ENCODE measurements at regions not wholly inside any gene's neighbourhood (a gene's known extent, or its start where the extent isn't known, plus 50 kb on each side); places are given as distances from the start of the nearest gene placed in this dataset.
"Not testable (repeated sequence)": the region's sequence is repeated elsewhere in the genome, so short reads cannot be mapped to it uniquely, and the experiment has no call there.

DNA sequence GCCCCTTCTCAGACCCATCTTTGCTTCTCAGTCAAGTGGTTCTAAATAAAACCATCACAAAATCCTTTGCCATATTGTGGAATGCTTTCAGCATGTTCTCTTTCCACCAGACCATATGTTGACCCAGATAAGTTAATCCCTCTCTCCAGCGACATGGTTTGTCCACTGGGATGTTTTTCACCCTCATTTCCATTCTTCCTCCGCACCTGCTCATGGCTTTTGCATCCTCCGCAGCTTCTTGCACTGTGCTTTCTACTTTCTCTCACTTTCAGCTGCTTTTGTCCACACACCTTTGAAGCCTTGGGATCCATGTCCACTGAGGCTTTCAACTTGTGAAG is 52.3 kb upstream of the WAC start (continued):
- no peak for TF ChIP-seq SOX13 (IDR thresholded peaks at IDR 0.05)
- no peak for TF ChIP-seq SOX13 (CRISPR knock-in tag; conservative IDR thresholded peaks at IDR 0.05 in 1 of 2, IDR thresholded peaks at IDR 0.05 in 1 of 2)
- TF ChIP-seq, protein P1, sequence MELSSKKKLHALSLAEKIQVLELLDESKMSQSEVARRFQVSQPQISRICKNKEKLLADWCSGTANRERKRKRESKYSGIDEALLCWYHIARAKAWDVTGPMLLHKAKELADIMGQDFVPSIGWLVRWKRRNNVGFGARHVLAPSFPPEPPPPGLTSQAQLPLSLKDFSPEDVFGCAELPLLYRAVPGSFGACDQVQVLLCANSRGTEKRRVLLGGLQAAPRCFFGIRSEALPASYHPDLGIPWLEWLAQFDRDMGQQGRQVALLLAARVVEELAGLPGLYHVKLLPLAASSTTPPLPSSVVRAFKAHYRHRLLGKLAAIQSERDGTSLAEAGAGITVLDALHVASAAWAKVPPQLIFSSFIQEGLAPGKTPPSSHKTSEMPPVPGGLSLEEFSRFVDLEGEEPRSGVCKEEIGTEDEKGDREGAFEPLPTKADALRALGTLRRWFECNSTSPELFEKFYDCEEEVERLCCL (CRISPR knock-in tag; IDR thresholded peaks at IDR 0.05; ENCODE audit: borderline replicate concordance) = no peak
- TF ChIP-seq ZNF441 (CRISPR knock-in tag; IDR thresholded peaks at IDR 0.05; ENCODE audit: borderline replicate concordance) = no peak
- TF ChIP-seq NFATC3 (CRISPR knock-in tag; IDR thresholded peaks at IDR 0.05) = no peak

DNA sequence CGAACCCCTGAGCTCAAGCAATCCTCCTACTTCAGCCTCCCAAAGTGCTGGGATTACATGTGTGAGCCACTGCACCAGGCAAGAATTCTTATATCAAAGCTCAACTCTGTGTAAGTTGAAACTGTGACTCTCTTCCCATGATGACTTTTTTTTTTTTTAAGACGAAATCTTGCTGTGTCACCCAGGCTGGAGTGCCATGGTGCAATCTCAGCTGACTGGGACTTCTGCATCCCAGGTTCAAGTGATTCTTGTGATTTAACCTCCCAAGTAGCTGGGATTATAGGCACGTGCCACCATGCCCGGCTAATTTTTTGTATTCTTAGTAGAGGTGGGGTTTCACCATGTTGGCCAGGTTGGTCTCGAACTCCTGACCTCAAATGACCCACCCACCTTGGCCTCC is 51.6 kb upstream of the WAC start:
- H3K4me2 ChIP-seq (ENCODE audit: low read depth, low read length); H2AFZ ChIP-seq (ENCODE audit: low read length); H3K4me3 ChIP-seq (replicated peaks in 1 of 3; ENCODE audit: insufficient read depth in 1 of 3, low read depth in 2 of 3, low read length in 3 of 3); BruUV-seq (replicated peaks); FAIRE-seq; CTCF ChIA-PET (ENCODE audit: low intra/inter-chr PET ratio, low total read pairs); H3K27me3 ChIP-seq (ENCODE audit: control insufficient read depth in 1 of 2, insufficient read depth in 2 of 2, low read length in 2 of 2); H3K27ac ChIP-seq (ENCODE audit: extremely low read length, insufficient read depth, low read length); H3K36me3 ChIP-seq (replicated peaks in 1 of 2; ENCODE audit: control insufficient read depth in 1 of 2, insufficient read depth in 2 of 2, low read length in 2 of 2); intact Hi-C loops (cut with micrococcal nuclease; ENCODE audit: unreplicated experiment); H3K79me2 ChIP-seq (ENCODE audit: insufficient read depth, low read length); H4K20me1 ChIP-seq (ENCODE audit: insufficient read depth, low read length); ATAC-seq; H3K4me1 ChIP-seq (ENCODE audit: insufficient read depth, low read length); H3K9ac ChIP-seq (ENCODE audit: insufficient read depth, low read depth, low read length); DNase-seq (ENCODE audit: low spot score); POLR2A ChIA-PET; H3K9me3 ChIP-seq (ENCODE audit: low read length); in situ Hi-C loops (cut with HindIII; ENCODE audit: extremely low pct_ligation_motif_present, low pct_unique_long_range_greater_than_20kb): not testable (repeated sequence)
- 7% methylated on average over 5 of the region's 5 CpGs for WGBS (ENCODE audit: low lambda C conversion rate)

DNA sequence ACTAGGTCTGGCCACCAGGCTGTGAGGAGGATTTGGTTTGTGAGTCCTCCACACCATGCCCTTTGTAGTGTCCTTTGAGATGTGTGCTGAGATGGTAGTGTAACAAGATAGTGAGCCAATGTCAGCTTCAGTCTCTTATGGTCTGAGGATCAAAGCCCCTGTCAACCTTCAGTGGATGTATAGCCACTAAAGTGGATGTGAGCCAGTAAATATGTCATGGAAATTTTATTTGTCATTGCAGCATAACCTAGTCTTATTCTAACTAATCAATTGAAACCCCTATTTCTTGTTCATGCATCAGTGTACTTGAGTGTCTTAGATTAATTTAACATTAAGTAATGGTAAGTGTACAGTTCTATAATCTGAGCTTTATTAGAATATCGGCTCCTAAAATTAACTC is 51.0 kb upstream of the WAC start:
- peaks cover 0 to 1% of the 10 kb centered on the region in 2 experiments; a peak in 1 of 5 replicates for H3K27me3 ChIP-seq (ENCODE audit: control insufficient read depth in 1 of 2, insufficient read depth in 2 of 2, low read length in 2 of 2)
- no peak overlapping the region for H2AFZ ChIP-seq (ENCODE audit: low read length)
- FAIRE-seq (no peak), DNase-seq (ENCODE audit: low spot score) (no peak), ATAC-seq (no peak)
- ChIA-PET POLR2A (no interaction called here), CTCF (ENCODE audit: low intra/inter-chr PET ratio, low total read pairs) (no interaction called here)
- no peak overlapping the region for H3K9ac ChIP-seq (ENCODE audit: insufficient read depth, low read depth, low read length)
- H3K4me2 ChIP-seq (ENCODE audit: low read depth, low read length) = no peak overlapping the region
- no peaks in the 10 kb centered on the region for H3K79me2 ChIP-seq (ENCODE audit: insufficient read depth, low read length)
- in situ Hi-C loops (cut with HindIII; ENCODE audit: extremely low pct_ligation_motif_present, low pct_unique_long_range_greater_than_20kb) (no loop called here), intact Hi-C loops (cut with micrococcal nuclease; ENCODE audit: unreplicated experiment) (no loop called here)
- H3K27ac ChIP-seq (ENCODE audit: extremely low read length, insufficient read depth, low read length) = no peak overlapping the region
- BruUV-seq (replicated peaks) = no TSS peak
- H3K4me3 ChIP-seq (replicated peaks in 1 of 3; ENCODE audit: insufficient read depth in 1 of 3, low read depth in 2 of 3, low read length in 3 of 3) = no peak overlapping the region
- no peaks in the 10 kb centered on the region for H3K4me1 ChIP-seq (ENCODE audit: insufficient read depth, low read length)
- no peaks in the 10 kb centered on the region for H3K9me3 ChIP-seq (ENCODE audit: low read length)
- 50% methylated on average over 1 of the region's 1 CpG for WGBS (ENCODE audit: low lambda C conversion rate)
- H3K36me3 ChIP-seq (replicated peaks in 1 of 2; ENCODE audit: control insufficient read depth in 1 of 2, insufficient read depth in 2 of 2, low read length in 2 of 2) = no peaks in the 10 kb centered on the region
- H4K20me1 ChIP-seq (ENCODE audit: insufficient read depth, low read length) = no peaks in the 10 kb centered on the region
- TF ChIP-seq ZNF12 (CRISPR knock-in tag; IDR thresholded peaks at IDR 0.05) = peak; percentile 83
- TF ChIP-seq FOXP1 (IDR thresholded peaks at IDR 0.05) = no peak
- no peak for TF ChIP-seq FOXP1 (CRISPR knock-in tag; IDR thresholded peaks at IDR 0.05)
- TF ChIP-seq, protein P2, sequence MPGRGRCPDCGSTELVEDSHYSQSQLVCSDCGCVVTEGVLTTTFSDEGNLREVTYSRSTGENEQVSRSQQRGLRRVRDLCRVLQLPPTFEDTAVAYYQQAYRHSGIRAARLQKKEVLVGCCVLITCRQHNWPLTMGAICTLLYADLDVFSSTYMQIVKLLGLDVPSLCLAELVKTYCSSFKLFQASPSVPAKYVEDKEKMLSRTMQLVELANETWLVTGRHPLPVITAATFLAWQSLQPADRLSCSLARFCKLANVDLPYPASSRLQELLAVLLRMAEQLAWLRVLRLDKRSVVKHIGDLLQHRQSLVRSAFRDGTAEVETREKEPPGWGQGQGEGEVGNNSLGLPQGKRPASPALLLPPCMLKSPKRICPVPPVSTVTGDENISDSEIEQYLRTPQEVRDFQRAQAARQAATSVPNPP (CRISPR knock-in tag; IDR thresholded peaks at IDR 0.05) = no peak
- TF ChIP-seq, protein P3, sequence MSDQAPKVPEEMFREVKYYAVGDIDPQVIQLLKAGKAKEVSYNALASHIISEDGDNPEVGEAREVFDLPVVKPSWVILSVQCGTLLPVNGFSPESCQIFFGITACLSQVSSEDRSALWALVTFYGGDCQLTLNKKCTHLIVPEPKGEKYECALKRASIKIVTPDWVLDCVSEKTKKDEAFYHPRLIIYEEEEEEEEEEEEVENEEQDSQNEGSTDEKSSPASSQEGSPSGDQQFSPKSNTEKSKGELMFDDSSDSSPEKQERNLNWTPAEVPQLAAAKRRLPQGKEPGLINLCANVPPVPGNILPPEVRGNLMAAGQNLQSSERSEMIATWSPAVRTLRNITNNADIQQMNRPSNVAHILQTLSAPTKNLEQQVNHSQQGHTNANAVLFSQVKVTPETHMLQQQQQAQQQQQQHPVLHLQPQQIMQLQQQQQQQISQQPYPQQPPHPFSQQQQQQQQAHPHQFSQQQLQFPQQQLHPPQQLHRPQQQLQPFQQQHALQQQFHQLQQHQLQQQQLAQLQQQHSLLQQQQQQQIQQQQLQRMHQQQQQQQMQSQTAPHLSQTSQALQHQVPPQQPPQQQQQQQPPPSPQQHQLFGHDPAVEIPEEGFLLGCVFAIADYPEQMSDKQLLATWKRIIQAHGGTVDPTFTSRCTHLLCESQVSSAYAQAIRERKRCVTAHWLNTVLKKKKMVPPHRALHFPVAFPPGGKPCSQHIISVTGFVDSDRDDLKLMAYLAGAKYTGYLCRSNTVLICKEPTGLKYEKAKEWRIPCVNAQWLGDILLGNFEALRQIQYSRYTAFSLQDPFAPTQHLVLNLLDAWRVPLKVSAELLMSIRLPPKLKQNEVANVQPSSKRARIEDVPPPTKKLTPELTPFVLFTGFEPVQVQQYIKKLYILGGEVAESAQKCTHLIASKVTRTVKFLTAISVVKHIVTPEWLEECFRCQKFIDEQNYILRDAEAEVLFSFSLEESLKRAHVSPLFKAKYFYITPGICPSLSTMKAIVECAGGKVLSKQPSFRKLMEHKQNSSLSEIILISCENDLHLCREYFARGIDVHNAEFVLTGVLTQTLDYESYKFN (CRISPR knock-in tag; conservative IDR thresholded peaks at IDR 0.05) = no peak
- TF ChIP-seq, protein P4, sequence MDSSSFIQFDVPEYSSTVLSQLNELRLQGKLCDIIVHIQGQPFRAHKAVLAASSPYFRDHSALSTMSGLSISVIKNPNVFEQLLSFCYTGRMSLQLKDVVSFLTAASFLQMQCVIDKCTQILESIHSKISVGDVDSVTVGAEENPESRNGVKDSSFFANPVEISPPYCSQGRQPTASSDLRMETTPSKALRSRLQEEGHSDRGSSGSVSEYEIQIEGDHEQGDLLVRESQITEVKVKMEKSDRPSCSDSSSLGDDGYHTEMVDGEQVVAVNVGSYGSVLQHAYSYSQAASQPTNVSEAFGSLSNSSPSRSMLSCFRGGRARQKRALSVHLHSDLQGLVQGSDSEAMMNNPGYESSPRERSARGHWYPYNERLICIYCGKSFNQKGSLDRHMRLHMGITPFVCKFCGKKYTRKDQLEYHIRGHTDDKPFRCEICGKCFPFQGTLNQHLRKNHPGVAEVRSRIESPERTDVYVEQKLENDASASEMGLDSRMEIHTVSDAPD (CRISPR knock-in tag; IDR thresholded peaks at IDR 0.05) = no peak

Data from HepG2 (cell line).